HepG2 (cell line): ENCODE measurements at regions not wholly inside any gene's neighbourhood (a gene's known extent, or its start where the extent isn't known, plus 50 kb on each side); places are given as distances from the start of the nearest gene placed in this dataset.

Experiments used
- ATAC-seq: fragments of 200-7000 bp; cut with Tn5 transposase; 3 replicates; pipeline ENCODE4 v1.9.1; 2020; ENCODE audit warnings: mild to moderate bottlenecking, moderate library complexity
- BruUV-seq: library from RNA; stranded (reverse); fragments of 400-500 nt; replicated peaks from 2 replicates; lab custom pipeline; 2021; lab: Mats Ljungman, UMichigan
- CTCF ChIA-PET: fragments of 300-600 bp; formaldehyde crosslinking; extraction: SDS; loops from one replicate; lab custom pipeline; 2021; ENCODE audit warnings: low total read pairs, inconsistent platforms, low intra/inter-chr PET ratio; lab: Yijun Ruan, JAX
- POLR2A ChIA-PET: fragments of 350-600 bp; sonication (Branson Sonifier 250); formaldehyde crosslinking; loops from one replicate; lab custom pipeline; 2020; ENCODE audit warnings: antibody characterized with exemption, inconsistent platforms; lab: Yijun Ruan, JAX
- DNase-seq: peaks from one replicate; pipeline ENCODE4 v3.0.0-alpha.2; 2015; ENCODE audit warnings: low spot score
- FAIRE-seq: peaks from 3 replicates; lab custom pipeline; 2011; peaks lifted over from hg19 to GRCh38; lab: Jason Lieb, UNC
- H2AFZ ChIP-seq: one replicate; pipeline ENCODE4 v1.6.1; 2011; ENCODE audit warnings: low read length, inconsistent platforms
- H3K27ac ChIP-seq: fragments of 300-600 bp; 3 replicates; pipeline ENCODE4 v1.8.0; 2011; ENCODE audit warnings: mixed run types, mild to moderate bottlenecking, mixed read lengths, low read length, inconsistent platforms; ENCODE audit not compliant: insufficient read depth; ENCODE audit errors: extremely low read length
- H3K27me3 ChIP-seq, 2 experiments: fragments of 200-600 bp in 1 of 2; 2 replicates in 1 of 2; 3 replicates in 1 of 2; pipeline versions ENCODE4 v1.6.0 to v1.8.0; 2011; ENCODE audit warnings: low read length in 2 of 2, mild to moderate bottlenecking in 2 of 2, moderate library complexity in 2 of 2, inconsistent platforms in 1 of 2; ENCODE audit not compliant: insufficient read depth in 2 of 2, control insufficient read depth in 1 of 2
- H3K36me3 ChIP-seq, 2 experiments: fragments of 200-600 bp in 1 of 2; replicated peaks in 1 of 2; 2 replicates in 1 of 2; 3 replicates in 1 of 2; pipeline versions ENCODE4 v1.5.1 to v1.8.0; 2011; ENCODE audit warnings: low read length in 2 of 2, inconsistent platforms in 1 of 2; ENCODE audit not compliant: insufficient read depth in 2 of 2, control insufficient read depth in 1 of 2
- H3K4me1 ChIP-seq: 2 replicates; pipeline ENCODE4 v1.5.1; 2012; ENCODE audit warnings: low read length, inconsistent platforms; ENCODE audit not compliant: insufficient read depth
- H3K4me2 ChIP-seq: 2 replicates; pipeline ENCODE4 v1.6.0; 2011; ENCODE audit warnings: low read depth, low read length, inconsistent platforms
- H3K4me3 ChIP-seq, 3 experiments: fragments of 200-600 bp in 1 of 3; sonication (generic), shearing (Covaris generic) in 1 of 3; replicated peaks in 1 of 3; 2 replicates each; pipeline ENCODE4 v1.5.1; 2011 to 2016; ENCODE audit warnings: low read length in 3 of 3, inconsistent platforms in 2 of 3, low read depth in 2 of 3, mild to moderate bottlenecking in 2 of 3, control low read depth in 1 of 3, mixed read lengths in 1 of 3; ENCODE audit not compliant: insufficient read depth in 1 of 3
- H3K79me2 ChIP-seq: one replicate; pipeline ENCODE4 v1.6.1; 2011; ENCODE audit warnings: low read length, inconsistent platforms; ENCODE audit not compliant: insufficient read depth
- H3K9ac ChIP-seq: 2 replicates; pipeline ENCODE4 v1.6.0; 2011; ENCODE audit warnings: mild to moderate bottlenecking, low read depth, low read length, inconsistent platforms; ENCODE audit not compliant: insufficient read depth
- H3K9me3 ChIP-seq: 2 replicates; pipeline ENCODE4 v1.5.1; 2012; ENCODE audit warnings: mild to moderate bottlenecking, low read length
- H4K20me1 ChIP-seq: 2 replicates; pipeline ENCODE4 v1.6.0; 2011; ENCODE audit warnings: inconsistent platforms, mild to moderate bottlenecking, low read length, moderate library complexity; ENCODE audit not compliant: insufficient read depth
- CBFB ChIP-seq: sonication (generic); formaldehyde crosslinking; IDR thresholded peaks from 2 replicates; pipeline ENCODE4 v1.4.0; 2020; ENCODE audit warnings: missing genetic modification reagents
- CC2D1A ChIP-seq: sonication (generic); formaldehyde crosslinking; IDR thresholded peaks from 2 replicates; pipeline ENCODE4 v1.8.1; 2023; ENCODE audit warnings: mild to moderate bottlenecking, missing genetic modification reagents
- HDAC1 ChIP-seq: sonication (generic); formaldehyde crosslinking; IDR thresholded peaks from 2 replicates; pipeline ENCODE4 v1.5.1; 2020; ENCODE audit warnings: mild to moderate bottlenecking, missing genetic modification reagents
- IRX3 ChIP-seq: sonication (generic); formaldehyde crosslinking; IDR thresholded peaks from 2 replicates; pipeline ENCODE4 v1.8.1; 2023; ENCODE audit warnings: mild to moderate bottlenecking, low read depth, missing genetic modification reagents, borderline replicate concordance
- KLF11 ChIP-seq: IDR thresholded peaks from 2 replicates; pipeline ENCODE4 v1.6.1; 2016; ENCODE audit warnings: missing compliant biosample characterization
- NCOA5 ChIP-seq: sonication (generic); formaldehyde crosslinking; IDR thresholded peaks from 2 replicates; pipeline ENCODE4 v1.4.0; 2020; ENCODE audit warnings: missing genetic modification reagents
- NFATC3 ChIP-seq: sonication (generic); formaldehyde crosslinking; IDR thresholded peaks from 2 replicates; pipeline ENCODE4 v1.5.1; 2020; ENCODE audit warnings: mild to moderate bottlenecking, missing genetic modification reagents
- PAWR ChIP-seq: sonication (generic); formaldehyde crosslinking; IDR thresholded peaks from 2 replicates; pipeline ENCODE4 v1.4.0; 2020; ENCODE audit warnings: missing genetic modification reagents, mild to moderate bottlenecking, borderline replicate concordance
- SETDB1 ChIP-seq: sonication (generic); formaldehyde crosslinking; IDR thresholded peaks from 2 replicates; pipeline ENCODE4 v1.5.1; 2020; ENCODE audit warnings: missing genetic modification reagents, mild to moderate bottlenecking, borderline replicate concordance
- USF2 ChIP-seq, 2 experiments: sonication (generic) in 1 of 2; formaldehyde crosslinking in 1 of 2; IDR thresholded peaks; 2 replicates each; pipeline versions ENCODE4 v1.5.1 to v1.6.1; 2011 to 2020; ENCODE audit warnings: borderline replicate concordance in 1 of 2, low read depth in 1 of 2, low read length in 1 of 2, mild to moderate bottlenecking in 1 of 2, missing genetic modification reagents in 1 of 2, moderate library complexity in 1 of 2
- ZFP90 ChIP-seq: sonication (generic); formaldehyde crosslinking; IDR thresholded peaks from 2 replicates; pipeline ENCODE4 v1.8.0; 2022; ENCODE audit warnings: missing genetic modification reagents, mild to moderate bottlenecking, inconsistent platforms, borderline replicate concordance
- ZFY ChIP-seq: sonication (generic); formaldehyde crosslinking; IDR thresholded peaks from 2 replicates; pipeline ENCODE4 v1.4.0; 2020; ENCODE audit warnings: missing genetic modification reagents
- ZFYVE20 ChIP-seq: sonication (generic); formaldehyde crosslinking; IDR thresholded peaks from 2 replicates; pipeline ENCODE4 v1.8.0; 2023; ENCODE audit warnings: low read depth, mild to moderate bottlenecking, moderate library complexity, missing genetic modification reagents, borderline replicate concordance
- ZNF224 ChIP-seq: sonication (generic); formaldehyde crosslinking; IDR thresholded peaks from 2 replicates; pipeline ENCODE4 v1.5.0; 2020; ENCODE audit warnings: mild to moderate bottlenecking, missing genetic modification reagents
- ZNF414 ChIP-seq: sonication (generic); formaldehyde crosslinking; IDR thresholded peaks from 2 replicates; pipeline ENCODE4 v1.5.0; 2020; ENCODE audit warnings: missing genetic modification reagents
- ZNF616 ChIP-seq: sonication (generic); formaldehyde crosslinking; IDR thresholded peaks from 2 replicates; pipeline ENCODE4 v1.5.0; 2020; ENCODE audit warnings: low read depth, mild to moderate bottlenecking, missing genetic modification reagents
- ZNF674 ChIP-seq: sonication (generic); formaldehyde crosslinking; IDR thresholded peaks from 2 replicates; pipeline ENCODE4 v1.5.0; 2020; ENCODE audit warnings: low read depth, mild to moderate bottlenecking, missing genetic modification reagents
- ZNF790 ChIP-seq: sonication (generic); formaldehyde crosslinking; IDR thresholded peaks from 2 replicates; pipeline ENCODE4 v1.8.0; 2022; ENCODE audit warnings: missing genetic modification reagents, mild to moderate bottlenecking, borderline replicate concordance
- ZNF850 ChIP-seq: sonication (generic); formaldehyde crosslinking; conservative IDR thresholded peaks from 2 replicates; pipeline ENCODE4 v1.9.0; 2021; ENCODE audit warnings: mild to moderate bottlenecking, missing genetic modification reagents
- ZXDC ChIP-seq: sonication (generic); formaldehyde crosslinking; IDR thresholded peaks from 2 replicates; pipeline ENCODE4 v1.5.0; 2020; ENCODE audit warnings: mild to moderate bottlenecking, missing genetic modification reagents
- in situ Hi-C: cut with HindIII; loops from 2 replicates; pipeline ENCODE4 v1.10.0; 2017; ENCODE audit warnings: low pct_unique_long_range_greater_than_20kb; ENCODE audit not compliant: extremely low pct_ligation_motif_present
- intact Hi-C: fragments of 100-400 bp; cut with micrococcal nuclease; formaldehyde crosslinking; loops from one replicate; pipeline ENCODE4 v1.10.0; 2022; ENCODE audit not compliant: unreplicated experiment

GRCh38 chr3:23723141-23723540, 82.6 kb upstream of the UBE2E1 start (continued):
- no peak for TF ChIP-seq USF2 (IDR thresholded peaks at IDR 0.05; ENCODE audit: low read depth, low read length)
- TF ChIP-seq USF2 (CRISPR knock-in tag; IDR thresholded peaks at IDR 0.05; ENCODE audit: borderline replicate concordance), result no peak
- no peak for TF ChIP-seq ZNF224 (CRISPR knock-in tag)

GRCh38 chr3:23723930-23724329, 81.8 kb upstream of the UBE2E1 start:
- intact Hi-C loops, result no loop called here
- TF ChIP-seq PAWR (CRISPR knock-in tag) (no peak), ZFP90 (CRISPR knock-in tag) (no peak), CC2D1A (CRISPR knock-in tag) (no peak), ZXDC (CRISPR knock-in tag) (no peak), ZNF850 (CRISPR knock-in tag) (no peak), ZFY (CRISPR knock-in tag) (no peak), NCOA5 (no peak), ZNF674 (no peak), ZFYVE20 (no peak), IRX3 (no peak), ZNF790 (no peak), ZNF616 (CRISPR knock-in tag) (no peak), NFATC3 (no peak), CBFB (CRISPR knock-in tag) (no peak), KLF11 (CRISPR knock-in tag) (no peak), ZNF414 (CRISPR knock-in tag) (no peak), SETDB1 (no peak), HDAC1 (no peak)

More at GRCh38 chr3:23723930-23724329, 81.8 kb upstream of the UBE2E1 start:
- FAIRE-seq (no peak), ATAC-seq (no peak), DNase-seq (no peak)
- no peak overlapping the region for H3K9ac ChIP-seq
- H3K9me3 ChIP-seq, result no peaks in the 10 kb centered on the region
- H3K36me3 ChIP-seq, result no peaks in the 10 kb centered on the region
- no peaks in the 10 kb centered on the region for H3K27me3 ChIP-seq
- H3K27ac ChIP-seq, result no peak overlapping the region
- no peaks in the 10 kb centered on the region for H3K79me2 ChIP-seq
- ChIA-PET POLR2A (no interaction called here), CTCF (no interaction called here)
- H3K4me3 ChIP-seq, result no peak overlapping the region
- in situ Hi-C loops, result no loop called here
- H3K4me2 ChIP-seq, result no peak overlapping the region
- no peaks in the 10 kb centered on the region for H3K4me1 ChIP-seq
- H2AFZ ChIP-seq, result no peak overlapping the region
- no peaks in the 10 kb centered on the region for H4K20me1 ChIP-seq
- BruUV-seq, result no TSS peak
